NCI-H345 treated with DMSO at 0.1 percent for 48 hours (cell line): ENCODE measurements at regions not wholly inside any gene's neighbourhood (a gene's known extent, or its start where the extent isn't known, plus 50 kb on each side); places are given as distances from the start of the nearest gene placed in this dataset.
A peak's percentile ranks its signal among the peaks of the same experiment; 100 is the strongest.
"Not testable (repeated sequence)": the region's sequence is repeated elsewhere in the genome, so short reads cannot be mapped to it uniquely, and the experiment has no call there.

Experiments used
- DNase-seq: peaks from one replicate; lab custom pipeline; 2025; ENCODE audit not compliant: unreplicated experiment; lab: John Stamatoyannopoulos, UW

DNA sequence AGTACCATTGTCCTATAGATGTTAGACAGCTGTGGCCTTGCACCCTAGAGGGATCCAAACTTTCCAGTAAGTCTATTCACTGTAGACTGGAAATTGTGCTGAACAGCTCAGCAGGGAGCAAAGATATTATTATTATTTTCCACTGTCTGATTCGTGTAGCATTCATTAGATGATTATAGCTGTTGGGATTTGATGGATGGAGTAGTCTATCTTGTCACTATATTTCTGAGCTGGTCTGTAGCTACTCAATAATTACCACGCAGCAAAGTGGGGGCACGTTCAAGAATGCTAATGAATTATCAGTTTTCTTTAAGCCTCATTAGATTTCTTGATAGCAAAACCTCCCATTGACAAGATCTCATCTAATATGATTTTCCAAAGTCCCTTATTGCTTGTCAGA, 113.2 kb downstream of the RTP4 start:
- no peak for DNase-seq

DNA sequence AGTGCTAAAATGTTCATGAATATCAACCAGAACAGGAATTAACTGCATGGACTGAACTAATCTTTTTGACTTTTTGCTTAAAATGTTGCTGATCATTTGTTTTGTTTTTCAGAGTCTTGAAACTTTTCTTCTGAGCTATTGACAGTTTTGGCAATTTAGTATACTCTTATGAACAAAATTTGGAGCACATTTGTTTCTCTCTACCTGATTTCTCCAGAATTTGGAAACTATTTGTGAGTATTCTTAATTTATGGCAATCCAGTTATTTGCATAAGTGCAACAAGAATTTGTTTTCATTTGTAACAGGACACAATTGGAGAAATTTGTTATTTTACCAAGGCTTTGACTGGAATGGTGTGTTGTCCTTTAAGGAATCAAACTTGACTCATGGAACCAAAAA, 107.4 kb downstream of the RTP4 start:
- DNase-seq, result not testable (repeated sequence)

DNA sequence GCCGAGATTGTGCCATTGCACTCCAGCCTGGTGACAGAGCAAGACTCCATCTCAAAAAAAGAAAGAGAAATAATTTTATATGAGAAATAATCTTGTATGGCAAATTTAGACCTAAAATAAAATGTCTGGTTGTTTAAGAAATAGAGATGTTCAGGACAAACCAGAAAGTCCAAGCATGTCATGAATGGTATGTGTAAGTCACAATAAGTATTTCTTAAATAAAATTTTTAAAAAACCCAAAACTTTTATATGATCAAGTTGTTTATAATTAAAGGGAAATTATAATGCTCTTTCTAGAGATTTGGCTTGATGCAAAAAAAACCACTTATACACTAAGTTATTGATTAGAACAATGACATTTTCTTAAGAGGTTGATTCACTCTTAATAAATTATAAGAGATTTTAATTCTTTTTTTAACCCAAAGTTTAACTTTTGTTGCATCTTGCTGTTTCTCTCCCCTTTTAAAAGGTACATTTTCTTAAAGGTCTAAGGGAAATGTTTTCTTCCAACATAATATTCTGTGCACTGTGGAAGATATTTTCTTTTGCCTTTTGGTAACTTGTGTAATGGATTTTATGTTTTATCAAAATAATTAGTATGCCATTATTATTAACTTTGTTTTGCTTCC, 105.7 kb downstream of the RTP4 start:
- no peak for DNase-seq

- not testable (repeated sequence) for DNase-seq
Observed at GRCh38 chr3:187466306-187466705, 98.1 kb downstream of the RTP4 start.

DNA sequence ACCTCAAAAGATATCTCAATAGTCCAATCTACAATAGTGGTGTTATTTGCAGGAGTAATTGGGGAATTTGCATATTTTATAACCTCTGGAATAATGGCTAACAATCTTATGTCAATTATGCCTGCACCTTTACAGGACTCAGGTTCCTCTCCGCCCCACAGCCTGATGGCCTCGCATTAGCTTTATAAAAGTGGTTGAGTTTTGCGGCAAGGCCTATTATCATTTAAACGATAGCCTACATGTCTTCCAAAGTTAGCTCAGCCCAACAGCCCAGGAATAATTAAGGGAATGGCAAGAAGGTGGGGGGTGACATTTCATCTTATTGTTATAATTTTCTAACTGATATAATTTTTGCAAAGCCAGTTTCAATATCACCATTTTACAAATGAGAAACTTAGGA, 97.3 kb downstream of the RTP4 start:
- no peak for DNase-seq

DNA sequence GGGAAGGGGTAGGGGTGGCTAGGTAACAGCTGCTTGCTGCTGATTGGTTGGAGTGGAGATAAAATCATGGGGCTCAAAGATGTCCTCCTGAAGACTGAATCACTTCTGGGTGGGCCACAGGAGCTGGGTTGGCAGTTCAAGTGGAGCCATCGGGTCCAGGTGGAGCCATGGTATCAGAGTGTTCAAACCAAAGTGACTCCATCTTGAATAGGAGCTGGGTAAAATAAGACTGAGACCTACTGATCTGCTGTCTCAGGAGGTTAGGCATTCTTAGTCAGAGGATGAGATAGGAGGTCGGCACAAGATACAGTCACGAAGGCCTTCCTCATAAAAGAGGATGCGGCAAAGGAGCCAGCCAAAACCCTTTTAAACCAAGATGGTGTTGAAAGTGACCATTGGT, 96.5 kb downstream of the RTP4 start:
- no peak for DNase-seq

DNA sequence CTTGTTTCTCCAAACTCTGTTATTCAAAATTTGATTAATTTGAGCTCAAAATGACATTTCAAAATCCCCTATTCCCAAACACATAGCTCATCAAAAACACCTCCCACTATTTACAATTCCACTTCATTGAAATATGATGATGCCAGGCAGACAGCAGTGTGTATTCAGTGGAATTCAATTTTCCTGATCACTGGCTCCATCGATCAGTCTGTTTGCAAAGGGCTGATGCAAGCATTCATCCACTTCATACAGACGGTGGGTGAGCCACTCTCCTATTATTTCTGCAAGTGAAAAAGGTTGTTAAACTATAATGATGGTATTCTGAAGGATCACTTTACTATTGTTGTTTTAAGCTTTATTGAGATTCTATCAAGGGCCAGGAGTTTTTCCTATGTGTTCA, 90.7 kb downstream of the RTP4 start:
- peak; percentile 4 for DNase-seq

DNA sequence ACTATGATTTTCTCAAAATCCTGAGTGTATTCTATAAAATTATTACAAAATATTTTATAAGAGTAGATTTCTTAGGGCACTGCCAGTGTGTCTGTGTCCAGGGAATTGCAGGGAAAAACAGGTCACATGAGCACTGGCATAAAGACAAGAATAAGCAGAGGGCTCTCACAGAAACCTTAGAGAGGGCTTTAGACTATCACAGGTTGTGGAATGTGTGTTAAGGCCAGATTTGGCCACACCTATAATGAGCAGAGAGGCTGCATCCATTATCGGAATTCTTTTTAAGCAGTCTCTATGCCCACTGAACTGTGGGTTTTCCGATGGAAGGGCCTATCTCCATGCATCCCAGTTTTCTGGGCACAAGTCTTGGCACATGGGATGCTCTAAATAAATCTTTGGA, 90.2 kb downstream of the RTP4 start:
- DNase-seq, result no peak

DNA sequence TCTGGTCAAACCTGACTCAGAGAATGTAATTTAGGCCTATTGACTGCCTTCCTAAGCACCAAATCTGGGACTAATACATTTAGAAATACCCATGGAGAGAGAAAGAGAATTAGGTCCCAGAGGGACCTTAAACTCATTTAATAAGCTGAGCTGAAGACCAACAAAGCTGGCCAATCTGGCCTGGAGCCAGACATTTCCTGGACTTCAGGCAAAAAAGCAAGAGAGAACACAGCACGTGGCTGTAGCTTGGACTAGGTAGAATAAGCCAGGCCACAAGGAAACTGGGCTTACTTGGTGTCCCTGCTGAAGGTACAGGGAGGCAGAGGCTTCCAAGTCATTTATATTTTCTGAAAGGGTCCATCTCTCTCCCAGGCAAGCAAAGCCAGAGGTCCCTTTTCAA, 88.1 kb downstream of the RTP4 start:
- DNase-seq, result no peak

GRCh38 chr3:187454085-187454815, 86.1 kb downstream of the RTP4 start:
- no peak for DNase-seq

- DNase-seq, result no peak
Observed at GRCh38 chr3:187450431-187451190, 82.4 kb downstream of the RTP4 start.

GRCh38 chr3:187448674-187449073, 80.5 kb downstream of the RTP4 start:
- no peak for DNase-seq

DNA sequence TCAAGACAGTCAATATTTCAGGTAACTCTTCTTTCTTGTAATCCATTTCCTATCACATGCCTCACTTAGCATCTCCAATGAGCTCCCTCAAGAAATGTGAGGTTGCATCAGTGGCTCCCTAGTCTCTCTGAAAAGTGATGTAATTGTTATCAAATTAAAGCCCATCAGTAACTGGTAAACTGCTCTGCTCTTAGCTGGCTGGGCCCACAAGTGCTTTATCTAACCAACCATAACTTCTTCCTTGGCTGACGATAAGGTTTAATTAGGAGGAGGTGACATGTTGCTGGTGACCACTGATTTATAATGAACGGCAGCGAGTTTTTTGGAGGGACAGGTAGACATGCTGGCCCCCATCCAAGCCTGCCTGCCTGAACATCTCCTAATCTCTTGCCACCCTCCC, 79.6 kb downstream of the RTP4 start:
- DNase-seq, result no peak

DNA sequence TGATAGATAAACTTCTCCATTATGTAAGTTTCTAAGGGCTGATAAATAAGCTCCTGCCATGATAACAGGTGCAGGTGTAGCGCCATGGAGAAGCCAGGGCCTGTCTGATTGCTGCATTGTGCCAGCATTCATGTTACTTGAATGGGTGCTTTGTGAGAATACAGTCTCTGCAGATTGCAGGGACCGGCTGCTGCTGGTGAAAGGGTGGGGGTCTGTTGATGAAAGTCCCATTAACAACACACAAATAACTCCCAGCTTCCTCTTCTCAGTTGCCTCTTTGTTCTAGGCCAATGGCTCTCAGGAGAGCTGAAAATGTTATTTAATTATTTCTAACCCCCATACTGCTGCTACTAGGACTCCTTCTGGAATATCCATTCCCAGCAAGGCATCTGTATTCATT, 77.2 kb downstream of the RTP4 start:
- no peak for DNase-seq

GRCh38 chr3:187434524-187434923, 66.3 kb downstream of the RTP4 start:
- no peak for DNase-seq

DNA sequence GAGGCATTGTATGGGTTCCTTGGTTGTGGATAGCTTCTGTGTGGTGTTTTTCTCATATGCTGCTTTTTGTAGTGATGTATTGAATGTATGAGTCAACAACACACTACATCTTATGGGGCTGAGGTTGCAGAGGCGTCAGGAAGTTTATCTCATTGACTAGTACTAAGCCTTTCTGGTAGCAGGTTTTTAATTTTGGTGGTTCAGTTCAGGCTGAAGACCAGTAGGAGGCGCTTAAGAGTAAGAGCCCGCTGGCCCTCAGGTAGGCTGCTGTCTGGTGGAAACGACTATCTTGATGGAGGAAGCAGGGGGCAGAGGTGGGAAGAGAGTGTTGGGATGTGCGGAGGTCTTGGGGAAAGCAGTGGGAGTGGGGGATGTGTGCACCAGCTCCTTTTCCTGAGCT, 62.4 kb downstream of the RTP4 start:
- DNase-seq, result no peak
